HG03457 (cell line): ENCODE measurements at regions not wholly inside any gene's neighbourhood (a gene's known extent, or its start where the extent isn't known, plus 50 kb on each side); places are given as distances from the start of the nearest gene placed in this dataset.

ENCODE experiments used
- ATAC-seq: cut with Tn5 transposase; IDR thresholded peaks from one replicate; pipeline ENCODE4 v1.9.1; 2021; ENCODE audit warnings: moderate number of reproducible peaks; ENCODE audit not compliant: unreplicated experiment

DNA sequence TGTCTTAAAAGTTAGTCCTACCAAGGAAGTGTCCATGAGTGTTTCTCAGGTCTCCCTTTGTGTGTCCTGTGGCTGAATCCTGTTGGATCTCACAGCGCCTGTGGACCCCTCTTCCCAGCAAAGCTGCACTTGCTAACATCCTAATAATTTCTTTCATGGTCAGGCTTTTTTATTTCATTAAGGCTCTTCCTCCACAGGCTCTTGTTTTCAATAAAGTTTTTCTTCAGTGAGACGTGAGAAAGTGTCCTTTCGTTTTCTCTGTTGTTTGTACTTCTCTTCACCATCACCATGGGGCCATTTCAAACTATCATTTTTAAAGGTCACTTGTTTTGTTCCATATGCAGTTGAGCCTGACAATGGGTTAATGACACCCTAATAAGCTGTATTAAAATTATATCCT lies 231.5 kb downstream of the LMO4 start:
- ATAC-seq, result no peak

DNA sequence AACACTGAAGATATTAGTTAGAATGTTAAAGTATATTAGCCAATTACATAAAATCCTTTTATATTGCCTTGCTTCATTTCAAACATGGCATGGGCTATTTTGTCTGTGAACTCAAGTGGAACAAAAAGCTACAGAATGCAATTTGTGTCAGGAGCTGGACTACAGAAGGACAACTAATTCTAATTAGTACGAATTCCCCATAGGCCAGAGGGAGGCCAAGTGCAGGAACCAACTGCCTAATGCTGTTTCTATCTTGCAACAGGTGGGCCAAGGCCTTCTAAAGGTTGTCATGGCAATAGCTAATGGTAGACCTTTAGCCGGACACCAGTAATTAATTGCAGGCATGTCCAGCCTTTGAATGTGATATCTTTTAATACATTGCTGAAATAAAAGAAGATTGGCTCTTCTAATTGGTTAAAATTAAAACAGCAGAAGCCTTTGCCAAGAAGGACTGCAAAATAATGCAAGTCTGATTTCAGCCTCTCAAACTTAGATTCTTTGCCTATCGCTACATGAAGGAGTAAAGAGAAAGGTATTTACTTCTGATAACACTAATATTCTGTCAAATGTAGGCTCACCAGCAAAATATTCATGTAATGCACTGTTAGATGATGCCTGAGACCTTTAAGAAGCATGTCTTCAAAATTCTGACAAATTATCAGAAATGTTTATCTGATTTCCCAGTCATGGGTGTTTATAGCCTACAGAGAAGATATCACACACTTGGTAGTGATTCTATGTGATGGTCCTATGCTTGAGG lies 232.1 kb downstream of the LMO4 start:
- no peak for ATAC-seq

DNA sequence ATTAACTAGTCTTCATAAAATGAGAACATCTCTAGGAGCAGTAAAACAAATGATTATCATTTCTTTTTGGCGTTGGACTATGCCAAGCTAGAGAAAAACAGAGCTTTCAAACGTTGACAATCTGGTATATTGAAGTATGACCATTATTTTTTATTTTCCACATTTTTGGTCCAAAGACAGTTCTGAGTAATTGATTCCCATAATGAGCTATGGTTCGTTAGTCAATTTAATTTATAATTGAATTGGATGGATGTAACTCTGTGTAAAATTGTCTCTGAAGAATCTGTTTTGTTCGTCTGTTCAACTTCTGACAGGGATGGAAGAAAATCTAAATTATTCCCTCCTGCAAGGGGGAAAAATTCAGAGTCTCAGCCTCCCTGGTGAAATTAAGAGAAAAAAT lies 234.5 kb downstream of the LMO4 start:
- ATAC-seq, result no peak

DNA sequence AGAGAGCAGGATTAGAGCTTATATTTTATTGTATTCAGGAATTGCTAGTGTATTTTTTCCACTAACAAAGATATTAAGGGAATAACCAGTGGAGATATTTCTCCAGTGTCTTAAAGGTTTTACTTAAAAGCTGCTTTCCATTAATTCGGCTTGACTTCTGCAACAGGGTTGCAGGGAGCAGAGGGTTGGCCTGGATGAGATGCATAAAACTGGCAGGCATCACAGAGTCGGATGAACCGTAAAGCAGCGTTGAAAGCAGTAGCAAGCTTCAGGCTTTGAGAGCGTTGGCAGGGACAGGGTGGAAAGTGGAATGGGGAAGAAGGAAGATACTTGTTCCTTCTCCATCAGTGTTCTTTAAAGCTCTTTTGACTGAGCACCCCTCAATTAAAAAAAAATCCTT lies 237.2 kb downstream of the LMO4 start:
- ATAC-seq, result no peak

DNA sequence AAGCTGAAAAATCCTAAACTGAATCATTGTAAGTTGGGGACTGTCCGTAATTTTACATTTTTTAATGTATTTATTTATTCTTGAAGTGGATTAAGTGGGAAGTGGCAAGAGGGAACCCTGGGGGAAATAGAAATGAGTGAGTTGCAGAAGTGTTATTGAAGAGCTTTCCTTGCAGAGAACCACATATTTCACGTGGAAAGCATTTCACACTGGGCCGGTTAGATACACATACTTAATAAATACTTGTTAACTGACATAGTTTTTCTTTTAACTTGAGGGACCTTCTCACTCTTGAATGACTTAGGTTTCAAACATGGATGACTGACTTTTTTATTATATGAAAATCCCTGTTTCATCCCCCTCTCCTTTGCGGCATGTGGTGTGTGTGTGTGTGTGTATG lies 239.3 kb downstream of the LMO4 start:
- no peak for ATAC-seq

DNA sequence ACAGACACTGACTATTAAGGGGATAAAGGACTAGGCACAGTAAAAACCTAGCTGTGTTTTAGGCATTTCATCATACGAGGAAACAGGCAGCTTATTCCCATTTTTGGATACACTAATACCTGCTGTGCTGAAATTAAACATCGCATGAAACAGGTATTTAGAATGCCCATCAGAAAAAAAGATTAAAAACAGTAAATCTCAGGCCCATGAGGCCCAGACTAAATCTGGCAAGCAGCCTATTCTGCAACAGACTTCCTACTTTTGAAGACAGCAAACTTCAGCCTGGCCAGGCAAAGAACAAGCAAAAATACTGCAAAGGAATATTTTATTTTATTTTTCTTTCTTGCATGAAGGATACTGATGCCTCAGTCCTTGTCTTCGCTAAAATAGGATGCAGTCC lies 240.2 kb downstream of the LMO4 start:
- ATAC-seq, result no peak

DNA sequence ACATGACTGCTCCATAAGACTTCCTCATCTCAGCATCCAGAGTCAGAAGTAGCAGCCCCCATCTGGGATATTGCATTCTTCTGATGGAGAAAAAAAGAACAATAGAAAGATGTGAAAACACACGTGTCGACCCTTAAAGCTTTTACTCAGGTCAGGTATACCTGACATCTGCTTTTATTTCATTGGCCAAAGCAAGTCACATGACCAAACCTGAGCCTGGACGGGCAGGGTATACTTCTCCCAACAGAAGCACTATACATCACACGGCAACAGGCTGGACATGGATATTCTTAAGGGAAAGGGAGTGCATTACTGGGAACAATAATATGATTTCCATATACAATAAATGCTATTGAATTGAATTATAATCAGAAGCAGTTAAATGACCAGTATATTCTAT lies 243.3 kb downstream of the LMO4 start:
- ATAC-seq, result no peak

DNA sequence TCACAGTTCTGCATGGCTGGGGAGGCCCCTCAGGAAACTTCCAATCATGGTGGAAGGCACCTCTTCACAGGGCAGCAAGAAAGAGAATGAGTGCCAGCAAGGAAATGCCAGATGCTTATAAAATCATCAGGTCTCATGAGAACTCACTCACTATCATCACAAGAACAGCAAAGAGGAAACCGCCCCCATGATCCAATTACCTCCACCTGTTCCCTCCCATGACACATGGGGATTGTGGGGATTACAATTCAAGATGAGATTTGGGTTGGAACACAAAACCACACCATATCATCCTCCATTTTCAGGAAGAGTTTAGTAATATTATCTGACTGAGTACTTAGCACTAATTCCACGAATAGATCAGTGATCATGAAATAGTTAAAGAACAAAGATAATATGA lies 244.2 kb downstream of the LMO4 start:
- no peak for ATAC-seq

DNA sequence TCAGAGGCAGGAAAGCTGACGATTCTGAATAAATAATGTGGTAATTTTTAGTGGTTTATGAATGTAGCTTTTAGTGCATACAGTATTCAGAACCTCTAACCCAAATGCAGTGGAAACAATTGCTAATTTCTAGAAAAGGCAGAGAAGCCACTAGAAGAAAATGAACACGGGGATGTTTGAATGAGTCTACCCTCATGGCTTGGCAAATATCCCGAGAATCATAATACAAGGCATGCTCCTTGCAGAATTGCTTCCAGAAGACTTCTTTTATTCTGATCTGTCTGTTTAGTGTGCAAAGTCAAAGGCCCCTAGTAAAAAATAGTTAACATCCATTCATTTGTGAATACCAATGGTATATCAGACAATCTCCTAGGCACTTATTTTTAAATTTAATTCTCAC lies 246.8 kb downstream of the LMO4 start:
- ATAC-seq, result no peak

DNA sequence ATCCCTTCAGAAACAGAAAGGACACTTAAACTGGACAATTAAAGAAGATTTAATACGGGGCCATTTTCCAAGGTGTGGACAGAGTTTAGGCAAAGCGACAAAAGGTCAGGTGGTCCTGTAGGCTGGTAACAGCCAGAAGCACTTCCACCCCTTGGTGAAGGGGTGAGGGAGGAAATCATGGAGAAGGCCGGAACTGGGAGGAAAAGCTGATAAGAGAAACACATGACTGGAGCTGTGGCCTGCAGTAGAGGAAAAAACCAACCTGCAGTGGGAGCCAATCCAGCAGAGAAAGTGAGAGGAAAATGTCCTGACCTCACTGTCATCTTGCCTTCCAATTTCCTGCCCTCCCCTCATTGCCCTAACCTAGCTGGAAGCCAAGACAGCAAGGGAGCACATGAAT lies 249.8 kb downstream of the LMO4 start:
- no peak for ATAC-seq

DNA sequence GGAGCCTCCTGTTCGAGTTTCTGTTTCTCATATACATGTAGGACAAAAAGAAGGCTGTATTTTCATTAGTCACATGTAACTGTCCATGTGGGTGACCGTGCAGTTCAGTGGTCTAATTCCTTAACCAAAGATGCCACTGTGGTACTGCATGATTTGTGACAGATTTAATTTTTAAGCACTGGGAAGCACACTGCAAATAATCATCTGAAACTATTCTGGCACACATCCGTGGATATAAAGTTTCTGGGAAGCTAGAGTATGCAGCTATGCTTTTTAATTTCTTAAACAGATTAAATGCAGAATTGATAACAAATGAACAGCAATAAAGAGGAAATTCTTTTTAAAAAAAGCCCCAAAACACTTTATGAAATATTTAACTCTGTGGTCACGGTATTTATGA lies 254.8 kb downstream of the LMO4 start:
- no peak for ATAC-seq

DNA sequence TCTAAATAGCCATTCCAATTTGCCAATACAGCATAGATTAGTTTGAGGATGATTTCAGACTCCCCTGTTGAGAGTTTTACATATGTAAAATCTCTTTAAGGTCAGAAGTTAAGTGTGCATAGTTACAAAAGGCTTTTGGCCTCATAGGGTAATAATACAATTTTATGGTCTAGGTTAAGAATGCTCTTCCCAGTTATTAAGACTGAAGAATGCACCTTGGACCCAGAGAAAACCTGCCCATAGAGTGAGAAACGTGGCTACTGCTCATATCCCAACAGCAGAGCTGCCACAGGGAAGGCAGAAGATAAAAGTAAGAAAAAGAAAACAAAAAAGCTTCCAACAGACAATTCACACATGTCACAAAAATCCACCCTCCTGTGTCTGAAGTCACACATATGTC lies 255.9 kb downstream of the LMO4 start:
- no peak for ATAC-seq

DNA sequence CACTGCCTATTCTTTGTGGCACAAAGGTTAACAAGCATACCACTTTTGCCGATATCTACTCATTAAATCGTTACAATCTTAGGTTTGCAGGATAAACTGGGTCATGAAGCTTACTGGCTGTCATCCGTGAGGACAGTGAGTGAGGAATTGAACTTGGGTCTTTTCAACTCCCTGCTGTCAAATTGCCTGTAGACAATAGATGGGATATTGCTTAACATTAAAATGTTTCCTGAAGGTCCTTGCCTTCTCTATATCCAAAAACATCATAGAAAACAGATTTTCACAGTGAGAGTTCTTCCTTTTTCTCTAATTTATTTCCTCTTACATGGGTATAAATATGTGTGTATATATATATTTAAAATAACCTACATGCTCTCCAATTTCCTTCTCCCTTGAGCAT lies 257.8 kb downstream of the LMO4 start:
- ATAC-seq, result no peak

DNA sequence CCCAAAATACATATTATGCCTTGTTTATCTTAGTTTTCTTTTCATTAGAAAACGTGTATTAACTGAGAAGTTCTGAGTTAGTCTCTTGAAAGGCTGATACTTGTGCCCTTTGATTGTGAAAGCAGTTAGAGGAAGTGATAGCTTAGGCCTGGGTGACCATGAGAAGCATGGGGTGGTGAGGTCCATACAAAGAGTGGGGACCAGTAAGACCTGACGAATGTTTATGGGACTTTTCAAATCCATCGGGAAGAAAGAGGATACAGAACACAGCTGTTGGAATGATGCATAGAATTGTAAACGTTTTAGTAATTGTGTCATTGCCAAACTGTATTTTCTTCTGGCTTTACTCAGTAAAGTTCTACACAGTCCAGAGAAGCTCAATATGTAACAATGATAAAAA lies 259.8 kb downstream of the LMO4 start:
- ATAC-seq, result peak; percentile 62

DNA sequence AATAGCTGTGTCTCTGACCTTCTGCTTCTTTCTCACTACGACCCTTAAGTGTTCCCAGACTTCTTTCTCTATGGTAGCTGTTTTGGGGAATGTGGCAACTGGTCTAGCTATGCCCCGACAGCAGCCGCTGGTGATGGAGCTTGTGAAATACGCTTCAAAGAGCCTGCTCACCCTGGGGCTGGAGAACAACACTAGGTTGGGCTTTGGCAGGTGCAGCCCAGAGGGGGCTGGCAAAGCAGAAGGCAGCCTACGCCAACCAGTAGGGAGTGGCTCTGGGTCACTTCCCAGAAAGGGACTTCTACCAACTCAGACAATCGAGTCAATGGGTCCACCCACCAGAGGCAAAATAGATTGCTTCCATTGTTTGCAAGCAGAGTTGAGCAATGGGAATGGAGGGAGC lies 262.8 kb downstream of the LMO4 start:
- ATAC-seq, result no peak

DNA sequence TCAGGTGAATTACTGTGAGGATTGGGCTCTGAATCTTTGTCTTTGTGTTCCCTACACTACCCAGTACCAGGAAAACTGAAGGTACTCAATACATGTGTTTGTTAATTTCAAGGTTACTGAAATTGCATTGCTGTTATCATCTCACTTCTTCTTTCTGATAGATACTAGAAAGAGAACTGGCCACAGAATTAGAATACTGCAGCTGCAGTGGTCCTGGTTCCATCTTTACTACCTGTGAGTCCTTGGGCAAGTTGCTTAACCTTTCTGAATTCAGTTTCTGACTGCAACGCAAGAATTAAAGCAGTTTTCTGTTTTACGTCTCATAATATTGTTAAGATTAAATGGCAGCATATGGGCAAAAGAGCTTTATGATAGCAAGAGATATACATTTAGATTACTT lies 263.5 kb downstream of the LMO4 start:
- peak; percentile 79 for ATAC-seq

DNA sequence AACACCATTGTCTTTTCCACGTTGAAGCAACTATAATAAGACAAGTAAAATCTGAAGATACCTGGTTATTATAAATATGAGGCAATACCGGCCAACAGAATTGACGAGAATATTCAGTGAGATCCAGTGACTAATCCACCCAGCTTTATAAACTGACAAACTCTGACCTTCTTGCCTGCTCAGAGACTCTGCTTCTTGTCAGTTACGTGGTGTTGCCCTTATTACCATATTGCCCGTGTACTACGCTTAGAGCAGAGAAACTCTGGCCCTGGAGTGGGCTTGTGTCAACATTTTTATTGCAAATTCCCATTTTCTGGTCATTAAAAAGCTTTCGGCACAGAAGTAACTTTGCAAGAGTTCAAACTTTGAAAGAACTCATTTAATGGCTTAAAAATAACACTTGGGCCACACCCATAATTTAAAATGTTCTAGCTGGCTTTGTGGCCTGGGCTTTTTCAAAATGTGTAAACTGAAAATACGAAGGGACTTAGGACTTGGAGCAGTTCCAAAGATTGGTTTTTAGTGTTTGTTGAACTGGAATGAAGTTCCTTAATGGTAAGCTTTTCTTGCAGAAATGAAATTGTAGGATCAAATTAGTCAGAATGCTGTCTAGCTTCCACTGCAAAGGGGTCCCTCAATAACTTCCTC lies 266.2 kb downstream of the LMO4 start:
- ATAC-seq, result no peak

DNA sequence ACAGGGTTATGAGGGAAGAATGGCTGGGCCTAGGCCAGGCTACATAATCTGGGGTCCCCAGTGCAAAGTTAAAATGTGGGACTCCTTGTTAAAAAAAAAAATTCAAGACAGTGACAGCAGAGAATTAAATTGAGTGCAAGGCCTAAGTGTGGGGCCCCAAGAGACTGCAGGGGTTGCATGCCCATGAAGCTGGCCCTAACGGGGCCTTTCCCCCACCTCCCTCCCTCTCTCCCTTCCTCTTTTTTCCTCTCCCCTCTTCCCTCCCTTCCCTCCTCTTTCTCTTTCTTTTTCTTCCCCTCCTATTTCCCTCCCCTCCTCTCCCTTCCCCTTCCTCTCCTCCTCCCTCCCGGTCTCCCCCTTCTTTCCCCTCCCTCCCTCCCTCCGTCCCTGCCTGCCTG lies 266.7 kb downstream of the LMO4 start:
- no peak for ATAC-seq

DNA sequence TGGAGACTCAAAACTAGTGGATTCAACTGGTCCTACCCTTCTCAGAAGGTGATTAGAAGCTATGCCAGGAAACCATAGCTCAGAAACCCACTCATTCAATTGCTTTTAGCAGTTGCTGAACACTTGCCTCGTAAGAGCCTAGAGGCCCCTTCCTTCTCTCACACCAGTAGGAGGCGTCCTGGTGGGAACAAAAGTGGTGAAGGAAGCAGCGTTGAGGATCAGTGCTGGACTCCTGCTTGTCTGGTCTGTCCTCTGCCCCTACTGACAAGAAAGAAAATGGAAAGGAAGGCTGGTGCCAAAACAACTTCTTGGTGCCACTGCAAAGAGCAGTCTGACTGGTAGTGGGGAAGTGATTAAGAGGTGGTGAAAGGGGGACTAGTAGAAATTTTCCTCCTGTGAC lies 269.7 kb downstream of the LMO4 start:
- ATAC-seq, result no peak

DNA sequence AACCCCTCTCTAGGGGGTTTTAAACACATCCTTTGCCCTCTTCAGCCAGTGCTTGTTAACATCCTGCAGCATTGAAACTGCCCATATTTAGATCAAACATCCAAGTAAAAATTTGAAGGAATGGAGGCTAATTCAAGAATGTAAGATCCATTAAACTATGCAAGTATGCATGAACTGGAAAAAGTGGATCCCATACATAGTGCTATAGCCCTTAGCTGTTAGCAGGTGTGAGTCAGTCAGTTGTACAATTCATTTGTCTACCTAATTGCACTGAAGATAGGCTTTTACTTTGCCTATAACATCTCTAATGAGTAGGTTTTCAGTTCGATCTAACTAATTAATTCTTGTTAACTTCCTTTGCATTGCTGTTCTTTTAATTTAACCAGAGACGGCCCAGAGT lies 270.9 kb downstream of the LMO4 start:
- ATAC-seq, result no peak

DNA sequence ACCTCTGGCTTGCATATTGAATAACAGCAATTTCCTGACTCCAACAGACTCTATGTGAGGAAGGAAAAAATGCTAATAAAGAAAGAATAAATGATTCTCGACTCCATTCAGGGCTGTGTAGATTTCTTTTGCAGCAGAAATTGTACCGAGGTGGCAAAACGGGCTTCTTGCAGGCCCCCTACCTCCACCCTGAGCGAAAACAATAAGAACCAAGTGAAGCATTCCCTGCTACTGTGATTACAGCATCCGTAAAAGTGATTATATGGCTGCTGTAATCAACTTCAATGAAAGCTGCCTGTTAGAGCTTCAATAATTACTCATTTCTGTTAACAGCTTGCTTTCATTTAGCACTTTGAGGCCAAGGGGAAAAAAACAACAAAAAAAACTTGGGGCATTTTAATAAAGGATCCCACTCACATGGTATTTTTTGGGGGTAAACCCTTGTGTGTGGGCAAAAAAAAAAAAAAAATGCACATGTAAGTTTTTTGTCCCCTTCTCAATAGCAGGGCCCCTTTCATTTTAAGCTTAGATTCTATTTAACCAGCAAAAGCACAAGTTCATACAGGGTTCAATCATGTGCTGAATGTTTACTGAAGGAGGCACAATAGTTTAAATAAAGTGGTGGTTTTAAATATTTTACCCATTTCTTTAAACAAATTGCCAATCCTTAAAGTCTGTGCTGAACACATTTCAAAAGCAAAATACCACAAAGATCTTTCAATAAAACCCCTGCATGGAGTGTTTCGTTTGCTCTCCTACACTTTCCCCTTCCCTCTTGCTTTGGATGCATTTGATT lies 271.6 kb downstream of the LMO4 start:
- ATAC-seq, result no peak

DNA sequence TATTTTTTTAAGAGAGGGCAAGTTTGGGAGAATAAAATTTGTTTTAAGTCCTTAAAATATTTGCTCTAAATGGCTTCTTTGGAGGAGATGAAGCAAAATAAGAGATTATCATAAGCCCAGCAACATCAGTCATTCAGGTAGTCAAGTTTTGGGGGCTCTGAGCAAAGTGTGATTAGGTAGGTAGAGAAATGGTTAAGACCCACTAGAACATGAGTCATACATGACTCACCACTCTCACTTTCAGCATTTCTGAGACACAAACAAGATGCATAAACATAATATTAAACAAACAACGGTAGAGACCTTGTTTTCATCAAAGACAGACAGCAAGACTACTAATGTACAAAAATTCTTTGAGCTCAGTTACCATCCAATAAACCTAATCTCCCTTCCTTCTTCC lies 272.2 kb downstream of the LMO4 start:
- ATAC-seq, result no peak
